H1 (cell line): ENCODE measurements at regions not wholly inside any gene's neighbourhood (a gene's known extent, or its start where the extent isn't known, plus 50 kb on each side); places are given as distances from the start of the nearest gene placed in this dataset.

ENCODE experiments used
- CTCF ChIA-PET: fragments of 300-600 bp; sonication (Branson Sonifier 250); formaldehyde crosslinking; loops from one replicate; lab custom pipeline; 2021; ENCODE audit not compliant: partially characterized antibody; lab: Charles Lee
- POLR2A ChIA-PET: fragments of 300-600 bp; sonication (Branson Sonifier 250); formaldehyde crosslinking; loops from one replicate; lab custom pipeline; 2021; ENCODE audit warnings: inconsistent platforms; ENCODE audit not compliant: partially characterized antibody; lab: Charles Lee
- DNase-seq, 2 experiments: peaks; one replicate each; pipeline versions ENCODE4 v3.0.0 to v3.0.0-alpha.2; 2010 to 2022; ENCODE audit warnings: low spot score in 2 of 2, low read depth in 1 of 2, mixed read lengths in 1 of 2
- FAIRE-seq: peaks from 2 replicates; lab custom pipeline; 2011; peaks lifted over from hg19 to GRCh38; lab: Jason Lieb, UNC
- H2AFZ ChIP-seq: 2 replicates; pipeline ENCODE4 v1.8.1; 2012; ENCODE audit warnings: low read length, inconsistent platforms
- H2AK5ac ChIP-seq: 2 replicates; pipeline ENCODE4 v1.6.1; 2013; ENCODE audit warnings: low read depth, low read length
- H2BK120ac ChIP-seq: replicated peaks from 2 replicates; pipeline ENCODE3; 2013; ENCODE audit warnings: low read depth, low read length, inconsistent platforms
- H2BK12ac ChIP-seq: 2 replicates; pipeline ENCODE4 v1.6.1; 2013; ENCODE audit warnings: low read depth, low read length
- H2BK15ac ChIP-seq: 2 replicates; pipeline ENCODE4 v1.6.1; 2013; ENCODE audit warnings: low read length
- H2BK20ac ChIP-seq: 2 replicates; pipeline ENCODE4 v1.6.1; 2013; ENCODE audit warnings: low read length
- H2BK5ac ChIP-seq: 2 replicates; pipeline ENCODE4 v1.6.1; 2013; ENCODE audit warnings: low read depth, low read length
- H3K14ac ChIP-seq: 2 replicates; pipeline ENCODE4 v1.6.1; 2013; ENCODE audit warnings: inconsistent platforms; ENCODE audit not compliant: insufficient read length
- H3K18ac ChIP-seq: 2 replicates; pipeline ENCODE4 v1.6.1; 2013; ENCODE audit warnings: low read length; ENCODE audit errors: extremely low read depth
- H3K23ac ChIP-seq: 2 replicates; pipeline ENCODE4 v1.6.1; 2013; ENCODE audit warnings: inconsistent platforms; ENCODE audit not compliant: insufficient read length
- H3K23me2 ChIP-seq: 2 replicates; pipeline ENCODE4 v1.6.1; 2013; ENCODE audit warnings: low read depth, low read length
- H3K27ac ChIP-seq: 2 replicates; pipeline ENCODE4 v1.6.1; 2011; ENCODE audit warnings: low read depth, low read length, inconsistent platforms
- H3K27me3 ChIP-seq, 4 experiments: replicated peaks in 1 of 4; 1 replicate in 1 of 4; 2 replicates in 3 of 4; pipeline versions ENCODE4 v1.6.1 to v1.8.1; 2011 to 2013; ENCODE audit warnings: low read length in 3 of 4, mild to moderate bottlenecking in 3 of 4, inconsistent platforms in 2 of 4, mixed read lengths in 2 of 4, moderate library complexity in 1 of 4; ENCODE audit not compliant: control insufficient read depth in 3 of 4, insufficient read depth in 3 of 4; ENCODE audit errors: extremely low read depth in 1 of 4
- H3K36me3 ChIP-seq, 4 experiments: 2 replicates each; pipeline versions ENCODE4 v1.6.1 to v1.8.1; 2011 to 2013; ENCODE audit warnings: mild to moderate bottlenecking in 4 of 4, low read length in 3 of 4, moderate library complexity in 2 of 4, control low read depth in 1 of 4, inconsistent platforms in 1 of 4; ENCODE audit not compliant: insufficient read depth in 4 of 4, control insufficient read depth in 2 of 4
- H3K4ac ChIP-seq: replicated peaks from 2 replicates; pipeline ENCODE3; 2013; ENCODE audit warnings: low read length, low read depth, mixed read lengths, inconsistent platforms; ENCODE audit not compliant: insufficient read length
- H3K4me1 ChIP-seq, 4 experiments: replicated peaks in 1 of 4; 1 replicate in 1 of 4; 2 replicates in 3 of 4; pipeline versions ENCODE4 v1.6.1 to v1.8.1; 2011 to 2013; ENCODE audit warnings: low read length in 3 of 4, inconsistent platforms in 2 of 4, mixed read lengths in 1 of 4; ENCODE audit not compliant: insufficient read depth in 4 of 4, control insufficient read depth in 3 of 4
- H3K4me2 ChIP-seq, 2 experiments: 2 replicates each; pipeline versions ENCODE4 v1.6.1 to v1.8.1; 2011 to 2013; ENCODE audit warnings: low read depth in 2 of 2, low read length in 2 of 2, control low read depth in 1 of 2, inconsistent platforms in 1 of 2, mild to moderate bottlenecking in 1 of 2; ENCODE audit not compliant: insufficient read depth in 1 of 2
- H3K4me3 ChIP-seq, 4 experiments: fragments of 200-600, 300-600 bp in 1 of 4; sonication (generic), shearing (Covaris generic), sonication (Bioruptor Twin) in 1 of 4; 2 replicates each; pipeline versions ENCODE4 v1.5.1 to v1.8.1; 2011 to 2016; ENCODE audit warnings: low read length in 4 of 4, low read depth in 3 of 4, control low read depth in 2 of 4, inconsistent platforms in 2 of 4, mild to moderate bottlenecking in 2 of 4, mixed read lengths in 1 of 4, moderate library complexity in 1 of 4; ENCODE audit not compliant: insufficient read depth in 2 of 4; ENCODE audit errors: extremely low read depth in 1 of 4
- H3K56ac ChIP-seq: replicated peaks from 2 replicates; pipeline ENCODE3; 2013; ENCODE audit warnings: low read depth, mild to moderate bottlenecking, mixed read lengths, low read length, inconsistent platforms; ENCODE audit not compliant: insufficient read length
- H3K79me1 ChIP-seq: 2 replicates; pipeline ENCODE4 v1.6.1; 2013; ENCODE audit warnings: low read depth, low read length, control low read depth
- H3K79me2 ChIP-seq, 2 experiments: 2 replicates each; pipeline versions ENCODE4 v1.6.1 to v1.8.1; 2012 to 2013; ENCODE audit warnings: low read length in 2 of 2, mild to moderate bottlenecking in 2 of 2, inconsistent platforms in 1 of 2; ENCODE audit not compliant: insufficient read depth in 2 of 2, control insufficient read depth in 1 of 2
- H3K9ac ChIP-seq, 4 experiments: replicated peaks in 1 of 4; 1 replicate in 1 of 4; 2 replicates in 3 of 4; pipeline versions ENCODE4 v1.6.1 to v1.8.1; 2011 to 2013; ENCODE audit warnings: low read depth in 3 of 4, low read length in 3 of 4, control low read depth in 2 of 4, mild to moderate bottlenecking in 2 of 4, moderate library complexity in 2 of 4, inconsistent platforms in 1 of 4; ENCODE audit errors: extremely low read depth in 1 of 4
- H3K9me3 ChIP-seq, 2 experiments: 2 replicates each; pipeline versions ENCODE4 v1.6.1 to v1.8.1; 2012 to 2013; ENCODE audit warnings: mild to moderate bottlenecking in 2 of 2, moderate library complexity in 2 of 2, control low read depth in 1 of 2, inconsistent platforms in 1 of 2, low read depth in 1 of 2, low read length in 1 of 2, mixed read lengths in 1 of 2; ENCODE audit not compliant: insufficient read depth in 2 of 2
- H4K20me1 ChIP-seq, 2 experiments: replicated peaks in 1 of 2; 2 replicates each; pipeline versions ENCODE3 to v1.8.1; 2011 to 2013; ENCODE audit warnings: inconsistent platforms in 2 of 2, low read length in 2 of 2, mild to moderate bottlenecking in 1 of 2; ENCODE audit not compliant: insufficient read depth in 2 of 2, control insufficient read depth in 1 of 2
- H4K5ac ChIP-seq: 2 replicates; pipeline ENCODE4 v1.6.1; 2013; ENCODE audit warnings: low read length, low read depth, mixed read lengths, inconsistent platforms; ENCODE audit not compliant: insufficient read length
- H4K8ac ChIP-seq: 2 replicates; pipeline ENCODE4 v1.8.0; 2013; ENCODE audit warnings: mild to moderate bottlenecking, moderate library complexity, low read length, inconsistent platforms; ENCODE audit not compliant: insufficient read depth; ENCODE audit errors: extremely low read depth
- H4K91ac ChIP-seq: replicated peaks from 2 replicates; pipeline ENCODE3; 2013; ENCODE audit warnings: low read length, mixed read lengths, inconsistent platforms; ENCODE audit not compliant: insufficient read length
- ASH2L ChIP-seq: fragments of 200-600, 300-600 bp; sonication (generic); IDR thresholded peaks from one replicate; pipeline ENCODE4 v1.7.1; 2017; ENCODE audit warnings: low read length
- EP300 ChIP-seq, 2 experiments: IDR thresholded peaks; 1 replicate in 1 of 2; 2 replicates in 1 of 2; pipeline ENCODE4 v1.6.1; 2011 to 2012; ENCODE audit warnings: low read depth in 2 of 2, low read length in 2 of 2, mild to moderate bottlenecking in 2 of 2, borderline replicate concordance in 1 of 2, inconsistent platforms in 1 of 2, moderate library complexity in 1 of 2
- EZH2 ChIP-seq: fragments of 200-600 bp; sonication (generic); IDR thresholded peaks from 2 replicates; pipeline ENCODE4 v1.7.1; 2012; ENCODE audit warnings: low read depth, mild to moderate bottlenecking, moderate library complexity, low read length, inconsistent platforms; ENCODE audit not compliant: severe bottlenecking
- FOSL1 ChIP-seq: IDR thresholded peaks from 2 replicates; pipeline ENCODE4 v1.6.1; 2011; ENCODE audit warnings: mild to moderate bottlenecking, low read depth, low read length, moderate library complexity; ENCODE audit not compliant: insufficient read depth
- GTF2F1 ChIP-seq: IDR thresholded peaks from 2 replicates; pipeline ENCODE4 v1.6.1; 2012; ENCODE audit warnings: low read depth, low read length, improper control_type of control experiment, borderline replicate concordance
- HDAC2 ChIP-seq, 2 experiments: fragments of 300-600 bp in 1 of 2; sonication (generic) in 1 of 2; IDR thresholded peaks; 2 replicates each; pipeline ENCODE4 v1.6.1; 2011 to 2012; ENCODE audit warnings: low read depth in 2 of 2, low read length in 2 of 2, mild to moderate bottlenecking in 2 of 2, moderate library complexity in 2 of 2, borderline replicate concordance in 1 of 2, inconsistent platforms in 1 of 2
- KDM1A ChIP-seq: fragments of 200-600, 300-600 bp; sonication (generic); IDR thresholded peaks from 2 replicates; pipeline ENCODE4 v1.7.1; 2016; ENCODE audit warnings: mild to moderate bottlenecking, low read length, borderline replicate concordance
- MAFK ChIP-seq: IDR thresholded peaks from 2 replicates; pipeline ENCODE4 v1.6.1; 2012; ENCODE audit warnings: low read depth, mild to moderate bottlenecking, improper control_type of control experiment, low read length
- SRF ChIP-seq: IDR thresholded peaks from 2 replicates; pipeline ENCODE4 v1.6.1; 2011; ENCODE audit warnings: mild to moderate bottlenecking, low read depth, low read length, moderate library complexity
- SUZ12 ChIP-seq: fragments of 200-600 bp; sonication (generic); IDR thresholded peaks from 2 replicates; pipeline ENCODE4 v1.6.1; 2012; ENCODE audit warnings: mild to moderate bottlenecking, inconsistent platforms, low read length, moderate library complexity, mixed read lengths
- WGBS, 2 experiments: shearing (Covaris generic) in 1 of 2; methylation state at CpG; one replicate each; pipeline versions ENCODE4 v1.1.6 to v1.1.7; 2013 to 2015; ENCODE audit warnings: low lambda C conversion rate in 2 of 2, mixed read lengths in 2 of 2, inconsistent platforms in 1 of 2, low coverage in 1 of 2, missing lambda C conversion rate in 1 of 2; ENCODE audit not compliant: insufficient replicate concordance in 2 of 2, insufficient coverage in 1 of 2, insufficient read length in 1 of 2; ENCODE audit errors: extremely low coverage in 1 of 2, missing lambda C conversion rate in 1 of 2; 5-methylcytosine and 5-hydroxymethylcytosine counted together
- TF ChIP-seq, protein P1 (sequence below): IDR thresholded peaks from 2 replicates; pipeline ENCODE4 v1.6.1; 2011; ENCODE audit warnings: low read length, improper control_type of control experiment

DNA sequence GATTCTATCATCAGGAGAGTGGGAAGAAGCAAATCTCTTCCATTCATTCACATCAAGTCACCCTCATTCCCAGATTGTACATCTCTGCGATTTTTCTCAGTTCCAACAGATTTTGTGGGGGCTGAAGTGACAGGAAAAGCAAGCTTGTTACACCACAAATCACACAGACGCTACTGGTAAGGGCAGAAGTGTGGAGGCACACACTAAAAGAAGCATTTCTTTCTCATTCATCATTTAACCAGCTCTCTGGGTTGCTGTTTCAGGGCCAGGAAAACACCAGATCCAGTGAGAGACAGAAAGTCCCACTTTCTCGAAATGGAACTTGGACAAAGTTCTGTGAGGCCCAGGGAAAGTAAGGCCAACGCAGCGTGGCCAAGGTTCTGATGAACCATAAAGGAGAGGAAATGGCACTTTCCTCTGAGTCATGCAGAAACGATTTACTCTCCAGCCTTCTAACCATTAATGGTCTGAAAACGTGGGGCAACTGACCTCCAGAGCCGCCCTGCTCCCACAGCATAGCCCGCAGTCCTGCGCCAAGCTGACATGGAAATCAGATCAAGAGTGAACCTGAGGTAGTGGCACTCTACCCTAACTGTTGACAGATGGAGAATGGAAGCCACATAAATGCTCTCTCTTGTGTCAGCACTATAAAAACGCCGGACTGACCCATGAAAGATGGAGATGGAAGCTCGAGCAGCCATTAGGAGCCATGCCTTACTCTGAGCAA, 191.0 kb downstream of the C1D start:
- Histone ChIP-seq H3K4me2 (no peak overlapping the region), H3K4me1 (no peaks in the 10 kb centered on the region), H3K79me1 (no peaks in the 10 kb centered on the region), H3K4me3 (no peak overlapping the region), H3K9ac (no peak overlapping the region), H4K5ac (no peak overlapping the region), H2AFZ (no peak overlapping the region; the same call in 1 of the 2 replicates), H3K18ac (no peak overlapping the region), H4K91ac (no peak overlapping the region), H2BK12ac (no peak overlapping the region), H3K4ac (no peak overlapping the region), H2BK5ac (no peak overlapping the region), H3K23ac (no peak overlapping the region), H2AK5ac (no peak overlapping the region), H3K27me3 (no peaks in the 10 kb centered on the region), H4K20me1 (no peaks in the 10 kb centered on the region), H2BK20ac (no peak overlapping the region), H3K36me3 (no peaks in the 10 kb centered on the region), H3K23me2 (no peaks in the 10 kb centered on the region), H2BK120ac (no peak overlapping the region), H4K8ac (no peak overlapping the region), H3K56ac (no peak overlapping the region), H3K14ac (no peak overlapping the region), H3K9me3 (no peaks in the 10 kb centered on the region), H3K27ac (no peak overlapping the region), H2BK15ac (no peak overlapping the region), H3K79me2 (no peaks in the 10 kb centered on the region)
- CTCF ChIA-PET, result interaction anchor here (0.9 kb wide), 1 partner anchor 11 kb away, joined by 3 read pairs; no protein-coding TSS in a partner anchor
- POLR2A ChIA-PET, result no interaction called here
- FAIRE-seq (no peak), DNase-seq (no peak)
- WGBS, 2 experiments, result 88% methylated on average over 13 of the region's 13 CpGs; no CpG with 5 or more reads in 1 of the 2 experiments
- TF ChIP-seq EZH2, result no peak
- no peak for TF ChIP-seq HDAC2 (IDR thresholded peaks at IDR 0.05; ENCODE audit: borderline replicate concordance in 1 of 2, low read depth in 2 of 2, low read length in 2 of 2)
- TF ChIP-seq ASH2L, result no peak
- no peak for TF ChIP-seq SRF
- TF ChIP-seq FOSL1, result no peak
- TF ChIP-seq, protein P1, sequence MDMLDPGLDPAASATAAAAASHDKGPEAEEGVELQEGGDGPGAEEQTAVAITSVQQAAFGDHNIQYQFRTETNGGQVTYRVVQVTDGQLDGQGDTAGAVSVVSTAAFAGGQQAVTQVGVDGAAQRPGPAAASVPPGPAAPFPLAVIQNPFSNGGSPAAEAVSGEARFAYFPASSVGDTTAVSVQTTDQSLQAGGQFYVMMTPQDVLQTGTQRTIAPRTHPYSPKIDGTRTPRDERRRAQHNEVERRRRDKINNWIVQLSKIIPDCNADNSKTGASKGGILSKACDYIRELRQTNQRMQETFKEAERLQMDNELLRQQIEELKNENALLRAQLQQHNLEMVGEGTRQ, result no peak
- no peak for TF ChIP-seq KDM1A
- no peak for TF ChIP-seq SUZ12
- no peak for TF ChIP-seq GTF2F1
- TF ChIP-seq MAFK, result no peak
- no peak for TF ChIP-seq EP300 (IDR thresholded peaks at IDR 0.05; ENCODE audit: borderline replicate concordance in 1 of 2, low read depth in 2 of 2, low read length in 2 of 2)
